Thyroid gland (tissue), 4 donors: ENCODE measurements at regions not wholly inside any gene's neighbourhood (a gene's known extent, or its start where the extent isn't known, plus 50 kb on each side); places are given as distances from the start of the nearest gene placed in this dataset.

ENCODE experiments used
- CTCF ChIP-seq, 6 experiments: fragments of 200-600 bp in 3 of 6; fragments of 450-650 bp in 3 of 6; sonication (generic) in 3 of 6; IDR thresholded peaks; one replicate each; pipeline ENCODE4 v1.5.1; 2016 to 2019; ENCODE audit warnings: antibody characterized with exemption in 6 of 6, mild to moderate bottlenecking in 2 of 6, inconsistent platforms in 1 of 6, moderate library complexity in 1 of 6
- POLR2A ChIP-seq, 2 donors: fragments of 450-650 bp; IDR thresholded peaks; one replicate each; pipeline ENCODE4 v1.6.1; 2017; ENCODE audit warnings: antibody characterized with exemption in 2 of 2, mild to moderate bottlenecking in 2 of 2, moderate library complexity in 1 of 2

- TF ChIP-seq POLR2A (IDR thresholded peaks at IDR 0.05) = no peak
- TF ChIP-seq CTCF (IDR thresholded peaks at IDR 0.05) = no peak
Observed at GRCh38 chr4:184882276-184882675, 56.5 kb upstream of the ACSL1 start.
